Activated B cell treated with CpG ODN at 0.5 μM for 24 hours (primary cell): ENCODE measurements at regions not wholly inside any gene's neighbourhood (a gene's known extent, or its start where the extent isn't known, plus 50 kb on each side); places are given as distances from the start of the nearest gene placed in this dataset.
A peak's percentile ranks its signal among the peaks of the same experiment; 100 is the strongest.

Experiments used
- ATAC-seq: fragments of 200-7000 bp; cut with Tn5 transposase; one replicate; pipeline ENCODE4 v1.10.0; 2021; ENCODE audit warnings: low read depth, mild to moderate bottlenecking, moderate library complexity
- CTCF ChIA-PET: fragments of 350-600 bp; sonication (Branson Sonifier 250); formaldehyde crosslinking; loops from one replicate; lab custom pipeline; 2021; ENCODE audit warnings: antibody characterized with exemption; lab: Charles Lee
- POLR2A ChIA-PET: fragments of 350-600 bp; sonication (Branson Sonifier 250); formaldehyde crosslinking; loops from one replicate; lab custom pipeline; 2021; ENCODE audit warnings: antibody characterized with exemption; lab: Charles Lee
- DNase-seq: peaks from one replicate; pipeline ENCODE4 v3.0.0; 2022
- H3K27ac Mint-ChIP-seq: one replicate; pipeline ENCODE4 v1.8.0; 2020; ENCODE audit warnings: mixed read lengths
- H3K27me3 Mint-ChIP-seq: one replicate; pipeline ENCODE4 v1.8.0; 2021; ENCODE audit warnings: mixed read lengths
- H3K36me3 Mint-ChIP-seq: one replicate; pipeline ENCODE4 v1.8.0; 2021; ENCODE audit warnings: low read depth, mixed read lengths
- H3K4me1 Mint-ChIP-seq: one replicate; pipeline ENCODE4 v1.8.0; 2021; ENCODE audit warnings: mixed read lengths
- H3K4me3 Mint-ChIP-seq: one replicate; pipeline ENCODE4 v1.8.0; 2020; ENCODE audit warnings: mild to moderate bottlenecking, mixed read lengths
- H3K9me3 Mint-ChIP-seq: one replicate; pipeline ENCODE4 v1.8.0; 2020; ENCODE audit warnings: mixed read lengths
- intact Hi-C: fragments of 100-400 bp; cut with micrococcal nuclease; formaldehyde crosslinking; loops from one replicate; pipeline ENCODE4 v1.15.1; 2024
- TF ChIP-seq, protein P1 (sequence below): fragments of 200-600 bp; IDR thresholded peaks from one replicate; pipeline ENCODE4 v1.8.0; 2022; ENCODE audit warnings: antibody characterized with exemption, mild to moderate bottlenecking

DNA sequence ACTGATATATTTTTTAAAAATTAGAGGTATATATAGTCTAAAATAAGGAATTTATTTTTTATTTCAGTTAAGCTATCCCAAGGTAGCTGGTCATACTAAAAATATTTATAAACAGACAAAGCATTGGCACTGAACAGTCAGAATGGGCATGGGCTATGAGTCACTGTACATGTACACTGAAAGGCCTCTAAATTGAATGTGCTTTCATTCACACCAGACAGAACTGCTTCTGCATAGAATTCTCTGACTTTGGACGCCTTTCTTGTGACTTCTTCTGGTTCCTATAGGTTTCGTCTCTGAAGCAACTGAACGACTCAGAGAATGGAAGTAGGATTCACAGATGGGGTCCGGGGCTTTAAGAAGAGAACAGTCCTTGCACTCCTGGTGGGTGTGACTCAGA, 394.8 kb upstream of the MEF2C start:
- Mint-ChIP-seq H3K4me1 (peaks cover 87% of the 10 kb centered on the region), H3K4me3 (no peak overlapping the region), H3K27ac (no peak overlapping the region), H3K27me3 (no peaks in the 10 kb centered on the region), H3K36me3 (peaks cover 1% of the 10 kb centered on the region), H3K9me3 (peaks cover 6% of the 10 kb centered on the region)
- TF ChIP-seq, protein P1, sequence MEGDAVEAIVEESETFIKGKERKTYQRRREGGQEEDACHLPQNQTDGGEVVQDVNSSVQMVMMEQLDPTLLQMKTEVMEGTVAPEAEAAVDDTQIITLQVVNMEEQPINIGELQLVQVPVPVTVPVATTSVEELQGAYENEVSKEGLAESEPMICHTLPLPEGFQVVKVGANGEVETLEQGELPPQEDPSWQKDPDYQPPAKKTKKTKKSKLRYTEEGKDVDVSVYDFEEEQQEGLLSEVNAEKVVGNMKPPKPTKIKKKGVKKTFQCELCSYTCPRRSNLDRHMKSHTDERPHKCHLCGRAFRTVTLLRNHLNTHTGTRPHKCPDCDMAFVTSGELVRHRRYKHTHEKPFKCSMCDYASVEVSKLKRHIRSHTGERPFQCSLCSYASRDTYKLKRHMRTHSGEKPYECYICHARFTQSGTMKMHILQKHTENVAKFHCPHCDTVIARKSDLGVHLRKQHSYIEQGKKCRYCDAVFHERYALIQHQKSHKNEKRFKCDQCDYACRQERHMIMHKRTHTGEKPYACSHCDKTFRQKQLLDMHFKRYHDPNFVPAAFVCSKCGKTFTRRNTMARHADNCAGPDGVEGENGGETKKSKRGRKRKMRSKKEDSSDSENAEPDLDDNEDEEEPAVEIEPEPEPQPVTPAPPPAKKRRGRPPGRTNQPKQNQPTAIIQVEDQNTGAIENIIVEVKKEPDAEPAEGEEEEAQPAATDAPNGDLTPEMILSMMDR = no peak
- POLR2A ChIA-PET = interaction anchor here (0.7 to 1.2 kb wide), 2 partner anchors 10 to 24 kb away, joined by 3 read pairs; no protein-coding TSS in a partner anchor
- ATAC-seq (peak; percentile 38), DNase-seq (no peak)
- intact Hi-C loops = no loop called here
- CTCF ChIA-PET = no interaction called here

DNA sequence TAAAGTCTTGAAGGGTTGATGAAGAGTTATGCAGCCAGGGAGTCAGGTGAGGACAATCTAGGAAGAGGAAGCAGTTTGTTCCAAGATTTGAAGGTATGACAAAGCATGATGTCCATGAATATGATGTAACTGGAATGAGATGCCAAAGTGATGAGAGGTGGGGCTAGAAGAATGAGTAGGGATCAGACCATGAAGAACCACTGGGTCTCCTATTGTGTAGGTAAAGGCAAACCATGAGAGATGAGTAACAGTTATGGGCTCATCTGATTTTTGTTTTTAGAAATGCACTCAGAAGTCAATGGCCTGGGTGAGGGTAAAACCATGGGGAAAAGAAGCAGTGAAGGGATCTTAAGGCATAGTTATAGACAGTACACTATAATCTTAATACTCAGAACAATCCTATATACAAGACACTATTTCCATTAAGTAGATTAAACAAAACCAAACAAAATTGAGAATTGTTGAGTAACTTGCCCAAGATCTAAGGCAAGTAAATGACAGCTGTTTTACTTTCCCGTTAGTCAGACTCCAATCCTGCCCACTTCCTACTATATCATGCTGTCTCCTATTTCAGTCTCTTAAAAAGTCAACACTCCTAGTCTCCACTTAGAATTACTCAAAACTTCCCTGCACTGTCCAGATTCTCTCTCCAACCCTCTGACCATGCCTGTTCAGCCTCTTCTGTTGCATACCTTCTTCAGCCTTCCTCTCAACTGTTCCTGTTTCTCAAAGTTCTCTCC, 393.8 kb upstream of the MEF2C start:
- ChIA-PET POLR2A (interaction anchor here (1.2 kb wide), 1 partner anchor 9 kb away, joined by 3 read pairs; no protein-coding TSS in a partner anchor), CTCF (no interaction called here)
- H3K27ac Mint-ChIP-seq = no peak overlapping the region
- intact Hi-C loops = no loop called here
- no peak for ATAC-seq
- no peaks in the 10 kb centered on the region for H3K27me3 Mint-ChIP-seq
- peaks cover 1% of the 10 kb centered on the region for H3K36me3 Mint-ChIP-seq
- H3K4me1 Mint-ChIP-seq = peaks cover 87% of the 10 kb centered on the region
- peaks cover 6% of the 10 kb centered on the region for H3K9me3 Mint-ChIP-seq
- TF ChIP-seq, protein P1 = no peak
- no peak overlapping the region for H3K4me3 Mint-ChIP-seq
- no peak for DNase-seq

DNA sequence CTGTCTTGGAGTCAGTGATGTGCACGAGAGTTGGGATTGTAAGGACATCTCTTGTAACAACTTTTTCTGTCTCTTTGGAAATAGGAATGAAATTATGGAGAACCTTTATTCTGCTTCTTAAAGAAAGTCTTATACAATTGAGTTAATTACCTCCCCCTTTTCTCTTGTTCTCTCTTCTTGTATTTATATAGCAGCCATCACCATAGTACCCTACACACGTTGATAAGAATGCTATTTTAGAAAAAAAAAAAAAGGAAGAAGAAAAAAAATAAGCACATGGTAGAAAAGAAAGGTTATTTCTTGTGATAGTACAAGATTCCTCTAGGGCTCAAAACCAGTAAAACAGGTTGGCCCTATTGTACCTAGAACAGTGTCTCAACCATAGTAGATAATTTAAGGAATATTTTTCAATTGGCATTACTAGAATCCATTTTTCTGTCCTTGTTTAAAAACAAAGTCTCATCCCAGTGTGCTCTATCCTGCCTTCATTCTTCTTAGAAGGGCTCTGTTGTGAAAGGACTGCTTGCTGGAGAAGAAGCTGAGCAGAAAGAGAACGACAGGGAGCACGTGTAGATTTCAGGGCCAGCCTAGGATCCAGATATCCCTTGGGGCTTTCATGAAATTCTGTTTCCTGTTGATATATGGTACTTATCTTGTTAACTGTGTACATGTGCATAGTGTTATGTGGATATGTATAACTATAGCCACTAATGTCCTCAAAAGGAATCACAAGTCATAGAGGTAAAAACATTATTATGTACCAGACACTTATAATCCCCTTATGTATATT, 392.3 kb upstream of the MEF2C start:
- DNase-seq (no peak), ATAC-seq (no peak)
- CTCF ChIA-PET = no interaction called here
- TF ChIP-seq, protein P1 = no peak
- Mint-ChIP-seq H3K4me3 (no peak overlapping the region), H3K9me3 (peaks cover 6% of the 10 kb centered on the region), H3K4me1 (peaks cover 87% of the 10 kb centered on the region), H3K27ac (peak overlapping the region; percentile 79), H3K27me3 (no peaks in the 10 kb centered on the region), H3K36me3 (peaks cover 1% of the 10 kb centered on the region)
- POLR2A ChIA-PET = no interaction called here
- intact Hi-C loops = no loop called here

DNA sequence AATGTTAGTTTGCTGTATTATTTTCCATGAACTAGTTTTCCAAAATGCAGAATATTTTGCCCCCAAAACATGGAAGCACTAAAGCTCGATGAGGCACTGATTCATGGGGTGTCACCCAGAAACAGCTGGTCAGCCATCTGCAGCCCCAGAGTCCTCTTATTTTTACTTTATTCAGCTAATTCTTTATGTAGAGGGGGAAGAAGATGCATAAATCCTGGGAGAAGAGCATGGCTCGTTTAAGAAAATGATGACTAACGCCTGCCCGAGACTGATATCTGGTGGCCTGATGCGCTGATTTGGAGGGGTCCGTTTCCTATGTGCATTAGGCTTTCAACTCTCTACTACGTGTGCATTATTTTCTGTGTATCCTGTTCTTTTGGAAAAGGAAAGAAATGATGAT, 390.3 kb upstream of the MEF2C start:
- H3K27ac Mint-ChIP-seq = peak overlapping the region; percentile 92
- no peak overlapping the region for H3K4me3 Mint-ChIP-seq
- TF ChIP-seq, protein P1 = no peak
- H3K9me3 Mint-ChIP-seq = peaks cover 6% of the 10 kb centered on the region
- POLR2A ChIA-PET = interaction anchor here (4.3 kb wide), 1 partner anchor 70 kb away, joined by 37 read pairs; no protein-coding TSS in a partner anchor
- H3K27me3 Mint-ChIP-seq = no peaks in the 10 kb centered on the region
- CTCF ChIA-PET = no interaction called here
- peaks cover 1% of the 10 kb centered on the region for H3K36me3 Mint-ChIP-seq
- ATAC-seq (no peak), DNase-seq (no peak)
- peaks cover 93% of the 10 kb centered on the region for H3K4me1 Mint-ChIP-seq
- intact Hi-C loops = loop anchor here (5.0 kb wide), 1 partner anchor 386 kb away; no protein-coding TSS in a partner anchor

DNA sequence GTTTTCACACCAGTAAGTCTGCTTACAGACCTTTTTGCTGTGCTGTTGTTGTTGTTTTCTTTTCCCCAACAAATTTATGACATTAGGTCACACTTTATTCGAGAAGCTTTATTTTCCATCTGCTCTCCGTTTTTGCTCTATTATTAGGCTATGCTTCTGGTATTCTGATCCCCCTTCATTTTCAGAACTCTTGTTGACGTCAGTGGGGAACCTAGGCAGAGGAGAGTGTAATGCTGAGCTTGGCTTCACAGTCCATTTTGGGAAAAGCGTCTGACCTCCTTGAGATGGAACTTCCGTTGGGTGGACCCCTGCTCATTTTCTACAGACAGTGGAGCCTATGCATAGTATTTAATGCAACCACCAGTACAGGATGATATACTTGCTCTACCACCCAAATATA, 387.9 kb upstream of the MEF2C start:
- Mint-ChIP-seq H3K4me3 (peak overlapping the region; percentile 64), H3K27ac (peak overlapping the region; percentile 92), H3K36me3 (peaks cover 1% of the 10 kb centered on the region), H3K27me3 (no peaks in the 10 kb centered on the region), H3K4me1 (peaks cover 97% of the 10 kb centered on the region), H3K9me3 (no peaks in the 10 kb centered on the region)
- intact Hi-C loops = loop anchor here (1.0 to 5.0 kb wide), 6 partner anchors 43 to 539 kb away; no protein-coding TSS in a partner anchor
- ATAC-seq (peak; percentile 13), DNase-seq (no peak)
- POLR2A ChIA-PET = interaction anchor here (0.8 to 4.3 kb wide), 17 partner anchors 11 to 540 kb away, joined by 3 to 38 read pairs (median 6); partner anchors contain the start of gene MEF2C
- CTCF ChIA-PET = interaction anchor here (1.0 to 1.7 kb wide), 3 partner anchors 23 to 542 kb away, joined by 3 to 4 read pairs (median 4); no protein-coding TSS in a partner anchor
- TF ChIP-seq, protein P1 = no peak
